Tibial nerve (tissue), 4 donors: ENCODE measurements at regions not wholly inside any gene's neighbourhood (a gene's known extent, or its start where the extent isn't known, plus 50 kb on each side); places are given as distances from the start of the nearest gene placed in this dataset.

ENCODE experiments used
- DNase-seq, 2 donors: peaks; one replicate each; pipeline ENCODE4 v3.0.0-alpha.2; 2019; ENCODE audit warnings: low spot score in 2 of 2
- H3K27ac ChIP-seq, 4 donors: fragments of 200-600 bp; sonication (generic) in 3 of 4; one replicate each; pipeline ENCODE4 v1.5.1; 2017 to 2019; ENCODE audit warnings: mild to moderate bottlenecking in 1 of 4
- H3K27me3 ChIP-seq, 2 donors: fragments of 200-600 bp; sonication (generic) in 1 of 2; one replicate each; pipeline versions ENCODE4 v1.5.1 to v1.6.0; 2017 to 2019
- H3K36me3 ChIP-seq, 3 donors: fragments of 200-600 bp; sonication (generic); one replicate each; pipeline ENCODE4 v1.5.1; 2018 to 2019
- H3K4me1 ChIP-seq, 4 donors: fragments of 200-600 bp; sonication (generic) in 3 of 4; one replicate each; pipeline ENCODE4 v1.5.1; 2017 to 2019
- H3K4me3 ChIP-seq, 4 donors: fragments of 200-600 bp; sonication (generic) in 3 of 4; one replicate each; pipeline ENCODE4 v1.5.1; 2017 to 2019; ENCODE audit warnings: mild to moderate bottlenecking in 1 of 4, moderate library complexity in 1 of 4
- H3K9me3 ChIP-seq, 4 donors: fragments of 200-600 bp; sonication (generic) in 3 of 4; one replicate each; pipeline ENCODE4 v1.5.1; 2017 to 2019
- EP300 ChIP-seq, 2 donors: sonication (generic); formaldehyde crosslinking; IDR thresholded peaks; one replicate each; pipeline ENCODE4 v1.6.1; 2017; ENCODE audit warnings: antibody characterized with exemption in 2 of 2, mild to moderate bottlenecking in 1 of 2
- POLR2A ChIP-seq, 2 donors: fragments of 450-650 bp; IDR thresholded peaks; one replicate each; pipeline ENCODE4 v1.6.1; 2017; ENCODE audit warnings: antibody characterized with exemption in 2 of 2, mild to moderate bottlenecking in 2 of 2, moderate library complexity in 2 of 2
- WGBS, 2 donors: methylation state at CpG; one replicate each; pipeline ENCODE4 v1.1.5; 2018; 5-methylcytosine and 5-hydroxymethylcytosine counted together
- TF ChIP-seq, protein P1 (sequence below), 5 experiments: fragments of 200-600 bp in 3 of 5; fragments of 450-650 bp in 2 of 5; sonication (generic) in 3 of 5; IDR thresholded peaks; one replicate each; pipeline ENCODE4 v1.5.1; 2016 to 2019; ENCODE audit warnings: antibody characterized with exemption in 5 of 5, mild to moderate bottlenecking in 3 of 5, moderate library complexity in 2 of 5

DNA sequence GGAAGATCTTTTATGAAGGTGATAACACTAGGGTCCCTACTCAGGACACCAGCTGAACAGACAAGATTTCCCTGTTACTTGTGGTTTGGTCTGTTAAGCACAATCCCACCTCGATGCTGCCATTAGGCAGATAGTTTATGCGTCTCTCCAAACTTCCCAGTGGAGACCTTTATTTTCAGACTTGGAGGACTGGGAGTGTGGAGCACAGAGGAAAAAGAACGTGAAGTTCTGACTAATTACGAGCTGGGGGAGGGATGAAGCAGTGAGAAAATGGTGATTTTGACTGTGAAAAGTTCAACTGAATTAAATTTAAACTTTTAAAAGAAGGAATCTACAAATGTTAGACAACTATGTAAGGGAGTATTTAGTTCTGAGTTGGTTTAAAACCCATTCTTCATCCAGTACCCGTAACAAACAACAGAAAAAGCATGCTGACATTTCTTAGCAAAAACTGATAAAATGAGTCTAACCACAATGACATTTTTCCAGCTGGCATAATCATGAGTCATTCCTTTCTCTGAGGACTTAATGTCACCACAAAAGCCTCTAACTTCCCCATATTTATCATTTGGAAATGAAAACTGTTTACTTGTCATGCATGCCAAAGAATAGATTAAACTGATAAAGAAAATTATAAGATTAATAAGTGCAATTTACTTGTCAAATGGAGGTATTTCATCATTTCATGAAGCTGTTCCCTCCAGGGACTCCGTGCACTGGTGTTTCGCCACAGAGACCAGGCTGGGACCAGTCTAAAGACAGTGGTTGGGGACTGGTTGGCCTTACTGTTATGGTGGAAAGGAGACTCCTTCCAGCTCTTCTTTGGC lies 113.3 kb upstream of the SSTR4 start:
- TF ChIP-seq POLR2A (IDR thresholded peaks at IDR 0.05) (no peak), EP300 (IDR thresholded peaks at IDR 0.05) (no peak)
- TF ChIP-seq, protein P1, sequence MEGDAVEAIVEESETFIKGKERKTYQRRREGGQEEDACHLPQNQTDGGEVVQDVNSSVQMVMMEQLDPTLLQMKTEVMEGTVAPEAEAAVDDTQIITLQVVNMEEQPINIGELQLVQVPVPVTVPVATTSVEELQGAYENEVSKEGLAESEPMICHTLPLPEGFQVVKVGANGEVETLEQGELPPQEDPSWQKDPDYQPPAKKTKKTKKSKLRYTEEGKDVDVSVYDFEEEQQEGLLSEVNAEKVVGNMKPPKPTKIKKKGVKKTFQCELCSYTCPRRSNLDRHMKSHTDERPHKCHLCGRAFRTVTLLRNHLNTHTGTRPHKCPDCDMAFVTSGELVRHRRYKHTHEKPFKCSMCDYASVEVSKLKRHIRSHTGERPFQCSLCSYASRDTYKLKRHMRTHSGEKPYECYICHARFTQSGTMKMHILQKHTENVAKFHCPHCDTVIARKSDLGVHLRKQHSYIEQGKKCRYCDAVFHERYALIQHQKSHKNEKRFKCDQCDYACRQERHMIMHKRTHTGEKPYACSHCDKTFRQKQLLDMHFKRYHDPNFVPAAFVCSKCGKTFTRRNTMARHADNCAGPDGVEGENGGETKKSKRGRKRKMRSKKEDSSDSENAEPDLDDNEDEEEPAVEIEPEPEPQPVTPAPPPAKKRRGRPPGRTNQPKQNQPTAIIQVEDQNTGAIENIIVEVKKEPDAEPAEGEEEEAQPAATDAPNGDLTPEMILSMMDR (IDR thresholded peaks at IDR 0.05), result no peak
- 61 to 66% methylated on average over 7 of the region's 7 CpGs for WGBS, 2 donors
- Histone ChIP-seq H3K9me3 (no peaks in the 10 kb centered on the region), H3K4me1 (no peaks in the 10 kb centered on the region), H3K27ac (no peak overlapping the region), H3K27me3 (no peaks in the 10 kb centered on the region), H3K36me3 (no peaks in the 10 kb centered on the region), H3K4me3 (no peak overlapping the region)
- DNase-seq, result no peak

- H3K36me3 ChIP-seq, result no peaks in the 10 kb centered on the region
- no peaks in the 10 kb centered on the region for H3K27me3 ChIP-seq
- no peak overlapping the region for H3K27ac ChIP-seq
- WGBS, 2 donors, result 86 to 97% methylated on average over 2 of the region's 2 CpGs
- H3K4me1 ChIP-seq, result no peaks in the 10 kb centered on the region
- no peak for DNase-seq
- H3K4me3 ChIP-seq, result no peak overlapping the region
- TF ChIP-seq POLR2A (IDR thresholded peaks at IDR 0.05) (no peak), EP300 (IDR thresholded peaks at IDR 0.05) (no peak)
- TF ChIP-seq, protein P1 (IDR thresholded peaks at IDR 0.05), result no peak
- no peaks in the 10 kb centered on the region for H3K9me3 ChIP-seq
These were observed 112.1 kb upstream of the SSTR4 start for GRCh38 chr20:22922987-22923386.

DNA sequence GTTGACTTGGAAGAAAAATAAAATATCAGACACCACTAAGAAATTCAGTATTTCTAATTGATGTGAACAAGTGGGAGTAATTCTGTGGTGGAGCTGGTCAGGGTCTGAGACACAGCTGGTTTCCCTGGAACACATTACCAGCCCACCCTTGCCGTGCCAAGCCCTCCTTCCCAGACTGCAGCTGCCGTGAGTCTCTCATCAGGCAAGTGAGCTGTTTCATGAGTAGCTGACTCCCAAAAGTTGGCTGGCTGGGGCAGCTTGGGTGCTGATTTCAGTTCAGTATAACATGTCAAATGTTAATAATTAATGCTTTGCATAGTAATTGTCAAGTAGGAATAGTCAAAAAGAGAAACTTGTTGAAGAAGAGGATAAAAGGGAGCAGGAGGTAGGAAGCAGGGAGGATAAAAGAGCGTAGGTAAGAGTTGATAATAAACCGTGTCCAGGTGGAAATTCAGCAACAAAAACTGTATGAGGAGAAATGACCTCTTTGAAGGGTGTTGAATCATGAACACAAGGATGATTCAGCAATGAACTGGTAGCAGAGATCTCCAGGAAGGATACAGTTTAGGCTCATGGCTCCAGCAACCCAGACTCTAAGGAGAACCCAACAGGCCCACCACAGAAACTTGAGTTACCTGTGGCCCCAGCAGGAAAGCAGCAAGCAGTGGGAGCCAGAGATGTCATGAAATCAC lies 110.9 kb upstream of the SSTR4 start:
- H3K27ac ChIP-seq, result no peak overlapping the region
- 67 to 68% methylated on average over 4 of the region's 4 CpGs for WGBS, 2 donors

GRCh38 chr20:22924949-22925612 lies 110.0 kb upstream of the SSTR4 start:
- TF ChIP-seq, protein P1 (IDR thresholded peaks at IDR 0.05), result no peak
- no peak for TF ChIP-seq EP300 (IDR thresholded peaks at IDR 0.05)
- TF ChIP-seq POLR2A (IDR thresholded peaks at IDR 0.05), result no peak
- Histone ChIP-seq H3K4me3 (no peak overlapping the region), H3K27me3 (no peaks in the 10 kb centered on the region), H3K4me1 (no peaks in the 10 kb centered on the region), H3K27ac (no peak overlapping the region), H3K36me3 (no peaks in the 10 kb centered on the region), H3K9me3 (no peaks in the 10 kb centered on the region)
- WGBS, 2 donors, result 62 to 66% methylated on average over 3 of the region's 3 CpGs
- DNase-seq, result no peak

More for the DNA sequence above, 110.9 kb upstream of the SSTR4 start:
- Histone ChIP-seq H3K36me3 (no peaks in the 10 kb centered on the region), H3K27me3 (no peaks in the 10 kb centered on the region), H3K4me1 (no peaks in the 10 kb centered on the region), H3K4me3 (no peak overlapping the region), H3K9me3 (no peaks in the 10 kb centered on the region)
- no peak for DNase-seq
- no peak for TF ChIP-seq EP300 (IDR thresholded peaks at IDR 0.05)
- TF ChIP-seq, protein P1 (IDR thresholded peaks at IDR 0.05), result no peak
- TF ChIP-seq POLR2A (IDR thresholded peaks at IDR 0.05), result no peak

DNA sequence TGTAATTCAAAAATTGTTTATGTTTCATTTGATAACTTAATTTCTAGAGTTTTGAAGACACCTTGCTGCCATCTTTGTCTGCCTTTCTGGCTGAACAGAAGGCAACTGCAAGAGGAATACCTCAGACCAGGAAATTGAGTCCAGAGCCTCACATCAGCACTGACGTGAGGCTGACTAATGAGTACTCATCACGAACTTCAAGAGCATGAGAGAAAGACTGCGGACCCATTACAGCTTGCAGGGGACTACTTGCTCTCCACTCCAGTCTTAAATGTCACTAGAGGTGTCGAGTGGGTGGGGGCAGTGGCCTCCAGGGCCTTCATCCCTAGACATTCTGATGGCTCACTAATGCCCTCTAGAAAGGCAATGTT lies 109.5 kb upstream of the SSTR4 start:
- TF ChIP-seq, protein P1 (IDR thresholded peaks at IDR 0.05), result no peak
- no peak for TF ChIP-seq EP300 (IDR thresholded peaks at IDR 0.05)
- TF ChIP-seq POLR2A (IDR thresholded peaks at IDR 0.05), result no peak
- DNase-seq, result no peak
- Histone ChIP-seq H3K9me3 (no peaks in the 10 kb centered on the region), H3K4me3 (no peak overlapping the region), H3K36me3 (no peaks in the 10 kb centered on the region), H3K27me3 (no peaks in the 10 kb centered on the region), H3K27ac (no peak overlapping the region), H3K4me1 (no peaks in the 10 kb centered on the region)
- 79 to 86% methylated on average over 4 of the region's 4 CpGs for WGBS, 2 donors
